HG02981 (cell line): ENCODE measurements at regions not wholly inside any gene's neighbourhood (a gene's known extent, or its start where the extent isn't known, plus 50 kb on each side); places are given as distances from the start of the nearest gene placed in this dataset.

Source experiments
- ATAC-seq: cut with Tn5 transposase; IDR thresholded peaks from one replicate; pipeline ENCODE4 v1.9.1; 2021; ENCODE audit warnings: mild to moderate bottlenecking, moderate library complexity; ENCODE audit not compliant: unreplicated experiment

GRCh38 chr14:101233391-101233790 lies 327.9 kb upstream of the DIO3 start:
- ATAC-seq: no peak

GRCh38 chr14:101233808-101234207 lies 327.5 kb upstream of the DIO3 start:
- ATAC-seq: no peak

GRCh38 chr14:101234244-101234937 lies 326.9 kb upstream of the DIO3 start:
- ATAC-seq: no peak

- no peak for ATAC-seq
These were observed 326.3 kb upstream of the DIO3 start for GRCh38 chr14:101234999-101235334.

DNA sequence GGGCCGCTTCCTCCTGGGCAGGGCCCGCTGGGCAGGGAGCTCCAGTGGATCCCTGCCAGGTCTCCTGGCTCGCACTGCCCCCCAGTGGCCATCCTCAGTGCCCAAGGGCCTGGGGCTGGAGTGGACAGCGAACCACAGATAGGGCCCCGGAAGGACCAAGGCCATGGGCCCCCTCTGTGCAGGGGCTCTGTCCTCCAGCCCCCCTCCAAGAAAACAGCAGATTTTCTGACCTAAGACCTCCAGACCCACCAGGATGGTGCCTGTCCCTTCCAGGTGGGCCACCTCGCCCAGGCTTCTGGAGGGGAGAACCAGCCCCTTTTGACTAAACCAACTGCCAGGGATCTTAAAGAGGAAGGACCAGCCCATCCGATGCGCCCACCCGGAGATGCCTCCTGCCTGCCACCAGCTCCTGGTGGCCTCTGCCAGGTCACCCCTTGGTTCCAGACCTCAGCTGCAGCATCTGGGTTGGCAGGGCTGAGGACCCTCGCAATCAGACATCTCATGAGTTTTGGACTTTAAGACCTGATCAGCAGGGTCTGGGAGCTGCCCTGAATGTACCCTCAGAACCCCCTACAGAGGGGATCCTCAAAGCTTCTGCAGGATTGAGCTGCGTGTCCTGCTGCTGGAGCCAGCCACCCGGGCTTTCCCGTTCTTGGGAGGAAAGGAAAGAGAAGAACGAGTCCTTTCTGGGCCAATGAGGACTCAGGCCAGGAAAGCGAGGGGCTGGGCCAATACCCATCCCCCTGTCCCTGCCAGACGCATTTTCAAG lies 325.8 kb upstream of the DIO3 start:
- ATAC-seq: no peak

DNA sequence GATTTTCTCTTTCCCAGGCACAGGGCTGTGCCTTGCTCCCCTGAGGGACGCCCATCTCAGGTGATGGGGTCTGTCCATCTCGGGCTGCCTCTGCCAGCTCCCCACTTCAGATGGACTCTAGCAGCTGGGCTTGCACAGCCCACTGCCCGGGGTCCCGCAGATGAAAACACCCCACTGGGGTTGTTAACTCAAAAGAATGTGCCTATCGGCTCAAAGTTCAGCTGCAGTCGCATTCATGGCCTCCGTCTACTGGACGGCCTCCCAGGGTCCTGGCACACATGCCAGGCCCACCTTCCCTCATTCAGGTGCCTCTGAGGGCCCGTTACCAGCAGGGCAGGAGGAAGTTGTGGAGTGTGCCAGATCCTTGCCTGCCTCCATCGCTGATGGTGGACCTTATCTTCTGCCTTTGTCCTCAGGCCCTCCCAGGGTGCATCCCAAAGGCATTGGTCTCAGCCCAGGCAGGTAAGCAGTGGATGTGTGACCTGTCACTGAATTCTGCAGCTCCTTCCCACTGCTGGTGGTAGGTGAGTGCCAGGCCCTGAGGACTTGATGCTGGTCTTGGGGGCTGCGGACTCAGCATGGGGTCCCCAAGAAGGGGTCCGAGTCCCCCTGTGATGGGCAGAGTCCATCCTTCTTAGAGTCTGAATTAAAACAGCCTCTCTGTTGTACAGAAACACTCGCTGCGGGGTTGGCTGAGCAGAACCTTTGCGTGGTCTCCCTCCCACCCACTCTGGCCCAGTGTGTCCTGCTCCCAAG lies 324.6 kb upstream of the DIO3 start:
- no peak for ATAC-seq

- ATAC-seq: no peak
These were observed 324.1 kb upstream of the DIO3 start for GRCh38 chr14:101237252-101237616.

GRCh38 chr14:101239065-101239464 lies 322.2 kb upstream of the DIO3 start:
- ATAC-seq: no peak

DNA sequence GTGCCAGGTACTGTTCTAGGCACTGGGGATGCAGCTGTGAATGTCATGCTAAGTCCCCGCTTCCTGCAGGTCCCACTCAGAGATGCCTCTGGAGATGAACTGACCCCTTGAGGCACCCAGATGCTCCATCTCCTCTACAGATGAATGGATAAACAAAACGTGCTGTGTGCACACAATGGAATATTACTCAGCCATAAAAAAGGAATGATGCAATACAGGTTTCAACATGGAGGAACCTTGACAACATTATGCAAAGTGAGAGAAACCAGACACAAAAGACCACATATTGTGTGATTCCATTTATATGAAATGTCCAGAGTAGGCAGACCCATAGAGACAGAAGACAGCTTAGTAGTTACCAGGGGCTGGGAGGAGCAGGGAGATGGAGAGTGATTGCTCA lies 320.1 kb upstream of the DIO3 start:
- no peak for ATAC-seq

GRCh38 chr14:101241807-101242278 lies 319.5 kb upstream of the DIO3 start:
- ATAC-seq: no peak

DNA sequence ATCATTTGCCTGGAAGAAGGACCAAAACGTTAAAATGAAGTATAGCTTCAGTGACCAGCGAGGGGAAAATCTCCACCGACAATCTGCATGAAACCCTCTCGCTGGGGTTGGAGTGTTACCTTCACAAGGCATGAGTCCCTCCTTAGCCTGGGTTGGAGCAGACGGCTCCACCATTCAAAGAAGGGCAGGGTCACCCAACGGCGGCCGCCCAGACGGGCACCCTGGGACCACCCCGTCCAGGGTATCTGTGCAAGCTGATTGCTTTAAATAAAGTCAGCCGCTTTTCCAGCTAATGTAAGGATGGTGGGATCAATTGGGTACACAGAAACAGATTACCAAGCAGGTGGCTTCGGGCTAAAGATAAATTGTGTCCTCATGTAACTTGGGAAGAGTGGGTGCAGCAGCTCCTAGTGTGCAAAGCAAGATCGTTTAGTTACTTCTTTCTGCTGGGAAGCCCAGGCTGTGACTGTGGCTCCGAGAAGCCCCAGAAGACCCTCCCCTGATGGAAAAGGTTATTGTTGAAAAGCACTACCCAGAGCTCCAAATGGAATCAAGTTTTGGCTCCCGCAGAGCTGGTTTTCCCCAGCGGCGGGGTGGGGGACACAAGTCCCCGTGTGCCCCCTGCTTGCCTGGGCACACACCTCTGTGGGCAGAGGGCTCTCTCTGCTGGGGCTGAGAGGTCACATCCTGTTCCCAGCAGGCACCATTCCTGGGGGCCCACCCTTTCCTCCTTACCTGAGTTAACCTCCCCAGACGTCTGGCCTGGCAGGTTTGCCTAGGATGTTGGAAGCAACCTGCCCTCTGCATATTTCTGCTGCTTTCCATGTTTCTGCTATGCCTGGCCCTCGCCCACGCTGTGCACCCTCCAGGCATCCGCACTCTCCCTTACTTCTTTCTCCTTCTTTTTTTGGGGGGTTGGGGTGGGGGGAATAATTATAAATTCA lies 318.6 kb upstream of the DIO3 start:
- no peak for ATAC-seq

GRCh38 chr14:101243587-101244338 lies 317.5 kb upstream of the DIO3 start:
- no peak for ATAC-seq

- ATAC-seq: no peak
These were observed 314.1 kb upstream of the DIO3 start for GRCh38 chr14:101246894-101247841.

GRCh38 chr14:101247842-101248725 lies 313.2 kb upstream of the DIO3 start:
- no peak for ATAC-seq

DNA sequence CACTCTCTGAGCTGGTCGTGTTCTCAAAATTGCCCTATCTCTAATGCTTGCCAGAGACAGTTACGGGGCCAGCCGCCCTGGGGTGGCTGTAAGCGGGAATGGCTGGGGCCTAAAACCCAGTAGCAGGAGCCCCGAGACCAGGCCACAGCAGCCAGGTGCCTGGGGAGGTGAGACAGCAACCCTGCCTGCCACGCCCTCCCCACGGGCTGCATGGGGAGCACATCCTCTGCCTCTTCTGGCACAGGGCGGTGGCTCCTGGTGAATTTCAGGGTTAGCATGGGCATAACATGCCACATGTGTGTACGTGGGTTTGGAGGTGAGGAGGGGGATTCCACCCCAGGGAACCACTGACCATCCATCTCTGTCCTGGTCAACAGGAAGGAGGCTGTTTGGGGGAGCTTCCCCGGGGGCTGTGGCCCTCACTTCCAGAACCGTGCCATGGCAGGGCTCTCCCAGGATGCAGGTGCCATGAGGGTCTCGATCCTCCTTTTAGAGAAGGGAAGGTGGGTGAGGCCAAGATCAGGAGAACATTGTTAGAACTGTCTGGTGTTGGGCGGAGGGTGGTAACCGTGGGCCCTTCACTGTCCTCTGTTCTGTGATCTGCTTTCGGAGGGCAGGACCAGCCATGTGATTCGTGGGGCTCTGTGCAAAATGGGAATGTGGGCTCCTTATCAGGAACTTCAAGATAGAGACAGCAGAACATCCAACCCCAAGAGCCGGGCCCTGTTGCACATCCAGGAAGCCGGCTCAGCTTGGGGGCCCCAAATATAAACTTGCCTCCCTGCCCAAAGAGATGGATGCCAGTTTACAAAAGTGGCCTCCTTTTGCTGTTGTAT lies 312.2 kb upstream of the DIO3 start:
- no peak for ATAC-seq

DNA sequence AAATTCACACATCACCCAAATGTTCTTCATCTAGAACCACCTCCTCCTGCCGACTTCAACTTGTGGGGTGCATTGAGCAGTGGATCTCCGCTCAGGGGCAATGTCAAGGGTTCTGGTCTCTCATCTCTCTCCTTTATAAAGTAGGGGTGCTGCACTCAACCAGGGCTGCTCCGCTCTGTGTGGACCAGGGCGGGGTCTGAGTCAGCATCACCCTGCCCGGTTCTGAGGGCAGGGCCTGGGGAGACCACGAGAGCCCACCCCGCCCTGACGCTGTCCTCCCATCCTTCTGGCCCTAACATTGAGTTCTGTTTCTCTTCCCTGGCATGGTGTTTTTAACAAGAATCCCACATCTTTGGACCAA lies 311.6 kb upstream of the DIO3 start:
- no peak for ATAC-seq

GRCh38 chr14:101250336-101250947 lies 310.9 kb upstream of the DIO3 start:
- no peak for ATAC-seq
